ENCODE measurements at regions not wholly inside any gene's neighbourhood (a gene's known extent, or its start where the extent isn't known, plus 50 kb on each side); places are given as distances from the start of the nearest gene placed in this dataset.

DNA sequence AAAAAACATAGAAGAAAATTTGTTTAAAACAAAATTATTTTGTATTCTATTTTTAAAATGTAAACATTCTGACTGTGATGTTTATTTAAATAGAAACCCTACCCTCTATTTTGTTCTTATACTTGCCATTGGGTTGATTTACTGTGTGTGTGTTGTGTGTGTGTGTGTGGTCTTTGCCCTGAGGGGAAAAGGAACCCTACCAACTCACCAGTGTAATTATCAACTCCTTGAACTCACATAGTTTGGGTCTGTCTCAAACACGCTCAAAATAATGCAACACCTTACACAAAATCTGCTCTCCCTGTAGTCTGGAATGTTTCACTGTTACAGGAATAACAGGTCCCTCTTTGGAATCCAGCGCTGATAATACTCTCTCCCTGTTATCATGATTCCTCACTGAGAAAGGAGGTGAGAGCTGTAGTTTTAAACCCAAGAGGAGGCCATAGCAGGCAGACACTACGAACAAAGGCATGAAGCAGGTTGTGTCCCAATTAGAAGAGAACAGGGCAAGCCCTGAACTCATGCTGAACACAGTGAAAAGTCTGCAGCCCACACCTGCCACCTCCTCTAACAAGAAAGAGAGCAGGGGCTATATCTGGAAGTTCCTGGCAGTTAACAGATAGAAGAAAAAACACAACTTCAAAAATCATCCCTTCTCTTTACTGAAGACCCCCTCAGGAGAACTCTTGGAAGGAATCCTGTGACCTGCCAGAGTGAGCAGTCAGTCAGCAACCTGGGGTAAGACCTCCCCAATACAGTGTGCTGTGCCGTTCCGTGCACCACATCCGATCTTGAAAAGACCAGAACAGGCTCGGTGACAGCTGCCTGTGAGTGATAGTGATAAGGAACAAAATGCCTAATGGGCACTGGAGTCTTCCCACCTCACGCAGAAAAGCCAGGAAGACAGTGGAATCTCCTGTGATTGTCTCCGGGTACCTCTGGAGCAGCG, 608.1 kb upstream of the ADAMTS16 start:
- 81 to 86% methylated on average over 7 to 10 of the region's 10 CpGs for WGBS, 2 experiments (ENCODE audit: insufficient coverage in 1 of 2, insufficient read length in 1 of 2)
- no peaks in the 10 kb centered on the region for H3K9me3 ChIP-seq (ENCODE audit: control insufficient read depth, low read length)
- Mint-ChIP-seq H3K4me1 (peaks cover 11% of the 10 kb centered on the region), H3K9me3 (no peaks in the 10 kb centered on the region), H3K36me3 (ENCODE audit: low read depth) (no peaks in the 10 kb centered on the region), H3K4me3 (no peak overlapping the region), H3K27ac (no peak overlapping the region), H3K27me3 (ENCODE audit: insufficient read depth) (no peaks in the 10 kb centered on the region)
- H3K27ac ChIP-seq (ENCODE audit: low read depth, low read length), result no peak overlapping the region
- H3K9ac ChIP-seq (ENCODE audit: extremely low read depth, low read length, poor library complexity, severe bottlenecking), result no peak overlapping the region
- no peak overlapping the region for H3K4me3 ChIP-seq (ENCODE audit: low read length)
- TF ChIP-seq, protein P1, sequence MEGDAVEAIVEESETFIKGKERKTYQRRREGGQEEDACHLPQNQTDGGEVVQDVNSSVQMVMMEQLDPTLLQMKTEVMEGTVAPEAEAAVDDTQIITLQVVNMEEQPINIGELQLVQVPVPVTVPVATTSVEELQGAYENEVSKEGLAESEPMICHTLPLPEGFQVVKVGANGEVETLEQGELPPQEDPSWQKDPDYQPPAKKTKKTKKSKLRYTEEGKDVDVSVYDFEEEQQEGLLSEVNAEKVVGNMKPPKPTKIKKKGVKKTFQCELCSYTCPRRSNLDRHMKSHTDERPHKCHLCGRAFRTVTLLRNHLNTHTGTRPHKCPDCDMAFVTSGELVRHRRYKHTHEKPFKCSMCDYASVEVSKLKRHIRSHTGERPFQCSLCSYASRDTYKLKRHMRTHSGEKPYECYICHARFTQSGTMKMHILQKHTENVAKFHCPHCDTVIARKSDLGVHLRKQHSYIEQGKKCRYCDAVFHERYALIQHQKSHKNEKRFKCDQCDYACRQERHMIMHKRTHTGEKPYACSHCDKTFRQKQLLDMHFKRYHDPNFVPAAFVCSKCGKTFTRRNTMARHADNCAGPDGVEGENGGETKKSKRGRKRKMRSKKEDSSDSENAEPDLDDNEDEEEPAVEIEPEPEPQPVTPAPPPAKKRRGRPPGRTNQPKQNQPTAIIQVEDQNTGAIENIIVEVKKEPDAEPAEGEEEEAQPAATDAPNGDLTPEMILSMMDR (conservative IDR thresholded peaks at IDR 0.05), result no peak
- H3K27me3 ChIP-seq (ENCODE audit: control insufficient read depth, insufficient read depth, low read length, poor library complexity, severe bottlenecking), result no peaks in the 10 kb centered on the region
- DNase-seq, result no peak
- H3K36me3 ChIP-seq (ENCODE audit: control insufficient read depth, insufficient read depth, low read length), result no peaks in the 10 kb centered on the region
- peaks cover 4% of the 10 kb centered on the region for H3K4me1 ChIP-seq (ENCODE audit: control insufficient read depth, insufficient read depth, low read length)

DNA sequence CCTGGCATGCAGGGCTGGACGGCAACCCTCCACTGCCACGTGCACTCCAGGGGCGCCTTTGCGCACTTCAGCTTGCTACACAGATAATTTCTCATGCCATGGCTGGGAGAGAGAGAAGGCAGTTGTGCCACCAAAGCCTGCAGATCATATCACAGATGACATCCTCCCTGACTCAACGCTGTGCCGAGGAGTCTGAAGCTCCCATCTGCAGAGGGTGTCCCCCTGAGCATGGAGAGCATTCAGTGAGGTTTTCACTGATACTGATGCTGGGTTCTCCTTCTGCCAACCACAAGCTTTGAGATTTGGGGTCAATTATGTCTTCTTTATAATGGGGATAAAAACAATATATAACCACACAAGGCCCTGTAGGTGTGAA, 607.4 kb upstream of the ADAMTS16 start:
- Histone ChIP-seq H3K4me3 (ENCODE audit: low read length) (no peak overlapping the region), H3K27ac (ENCODE audit: low read depth, low read length) (no peak overlapping the region), H3K27me3 (ENCODE audit: control insufficient read depth, insufficient read depth, low read length, poor library complexity, severe bottlenecking) (no peaks in the 10 kb centered on the region), H3K4me1 (ENCODE audit: control insufficient read depth, insufficient read depth, low read length) (peaks cover 4% of the 10 kb centered on the region), H3K9me3 (ENCODE audit: control insufficient read depth, low read length) (no peaks in the 10 kb centered on the region), H3K9ac (ENCODE audit: extremely low read depth, low read length, poor library complexity, severe bottlenecking) (no peak overlapping the region), H3K36me3 (ENCODE audit: control insufficient read depth, insufficient read depth, low read length) (no peaks in the 10 kb centered on the region)
- TF ChIP-seq, protein P1 (conservative IDR thresholded peaks at IDR 0.05), result no peak
- peaks cover 11% of the 10 kb centered on the region for H3K4me1 Mint-ChIP-seq
- H3K4me3 Mint-ChIP-seq, result no peak overlapping the region
- WGBS, 2 experiments (ENCODE audit: insufficient coverage in 1 of 2, insufficient read length in 1 of 2), result 87 to 95% methylated on average over 3 to 6 of the region's 6 CpGs
- H3K9me3 Mint-ChIP-seq, result no peaks in the 10 kb centered on the region
- H3K36me3 Mint-ChIP-seq (ENCODE audit: low read depth), result no peaks in the 10 kb centered on the region
- H3K27ac Mint-ChIP-seq, result no peak overlapping the region
- DNase-seq, result no peak
- H3K27me3 Mint-ChIP-seq (ENCODE audit: insufficient read depth), result no peaks in the 10 kb centered on the region

DNA sequence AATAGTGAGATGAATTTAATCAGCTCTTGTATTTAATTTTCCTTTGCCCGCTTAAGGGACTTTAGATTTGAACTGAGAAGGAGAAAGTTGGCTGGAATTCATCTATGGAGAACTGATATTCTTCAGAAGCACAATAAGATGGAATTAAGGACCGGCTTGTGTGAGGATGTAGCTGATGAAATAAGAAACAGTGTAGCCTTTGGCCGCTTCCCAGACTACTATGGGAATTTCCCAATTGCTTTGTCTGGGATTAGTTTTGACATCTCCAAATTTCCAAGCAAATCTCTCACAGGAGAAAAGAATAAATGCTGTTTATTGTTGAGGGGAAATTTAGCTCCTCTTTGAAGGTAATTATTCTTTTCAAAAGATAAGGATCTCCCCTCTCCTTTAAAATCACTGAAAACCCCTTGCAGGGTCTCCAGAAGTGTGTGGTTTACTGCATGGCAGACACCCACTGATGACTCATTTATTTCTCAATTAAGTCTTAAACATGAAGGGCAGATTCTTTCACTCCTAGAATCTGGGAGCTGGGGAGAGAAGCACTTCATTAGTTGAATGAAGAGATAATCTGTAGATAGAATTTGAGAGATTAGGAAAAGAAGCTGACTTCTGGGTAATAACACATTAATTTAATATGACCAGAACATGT, 606.5 kb upstream of the ADAMTS16 start:
- Histone ChIP-seq H3K9me3 (ENCODE audit: control insufficient read depth, low read length) (no peaks in the 10 kb centered on the region), H3K4me1 (ENCODE audit: control insufficient read depth, insufficient read depth, low read length) (peaks cover 4% of the 10 kb centered on the region), H3K4me3 (ENCODE audit: low read length) (no peak overlapping the region), H3K27me3 (ENCODE audit: control insufficient read depth, insufficient read depth, low read length, poor library complexity, severe bottlenecking) (no peaks in the 10 kb centered on the region), H3K36me3 (ENCODE audit: control insufficient read depth, insufficient read depth, low read length) (no peaks in the 10 kb centered on the region), H3K27ac (ENCODE audit: low read depth, low read length) (no peak overlapping the region), H3K9ac (ENCODE audit: extremely low read depth, low read length, poor library complexity, severe bottlenecking) (no peak overlapping the region)
- peaks cover 11% of the 10 kb centered on the region for H3K4me1 Mint-ChIP-seq
- DNase-seq, result no peak
- H3K9me3 Mint-ChIP-seq, result no peaks in the 10 kb centered on the region
- H3K27ac Mint-ChIP-seq, result no peak overlapping the region
- TF ChIP-seq, protein P1 (conservative IDR thresholded peaks at IDR 0.05), result no peak
- no peaks in the 10 kb centered on the region for H3K27me3 Mint-ChIP-seq (ENCODE audit: insufficient read depth)
- WGBS, 2 experiments (ENCODE audit: insufficient coverage in 1 of 2, insufficient read length in 1 of 2), result 98 to 100% methylated on average over 2 to 3 of the region's 3 CpGs
- H3K36me3 Mint-ChIP-seq (ENCODE audit: low read depth), result no peaks in the 10 kb centered on the region
- no peak overlapping the region for H3K4me3 Mint-ChIP-seq

All from endodermal cell (in vitro differentiated cells).